DND-41 (cell line): ENCODE measurements at regions not wholly inside any gene's neighbourhood (a gene's known extent, or its start where the extent isn't known, plus 50 kb on each side); places are given as distances from the start of the nearest gene placed in this dataset.

ENCODE experiments used
- ATAC-seq: fragments of 200-7000 bp; cut with Tn5 transposase; 3 replicates; pipeline ENCODE4 v1.9.1; 2021; ENCODE audit warnings: low read depth; ENCODE audit not compliant: insufficient read depth
- DNase-seq: peaks from one replicate; pipeline ENCODE4 v3.0.0-alpha.2; 2020
- H2AFZ ChIP-seq: 2 replicates; pipeline ENCODE4 v1.6.0; 2012; ENCODE audit warnings: low read depth, low read length
- H3K27ac ChIP-seq: 2 replicates; pipeline ENCODE4 v1.5.1; 2012; ENCODE audit warnings: low read length, inconsistent platforms
- H3K27me3 ChIP-seq: fragments of 200-600 bp; sonication (generic); 2 replicates; pipeline ENCODE4 v1.6.0; 2012; ENCODE audit warnings: low read length, mild to moderate bottlenecking, inconsistent platforms; ENCODE audit not compliant: insufficient read depth, poor library complexity
- H3K36me3 ChIP-seq: 2 replicates; pipeline ENCODE4 v1.5.1; 2012; ENCODE audit warnings: low read length, inconsistent platforms; ENCODE audit not compliant: insufficient read depth
- H3K4me1 ChIP-seq: 2 replicates; pipeline ENCODE4 v1.5.1; 2012; ENCODE audit warnings: mild to moderate bottlenecking, low read length; ENCODE audit not compliant: insufficient read depth
- H3K4me2 ChIP-seq: 2 replicates; pipeline ENCODE4 v1.6.0; 2012; ENCODE audit warnings: mild to moderate bottlenecking, moderate library complexity, low read length, inconsistent platforms; ENCODE audit not compliant: insufficient read depth
- H3K4me3 ChIP-seq, 2 experiments: fragments of 200-600 bp in 1 of 2; shearing (Covaris generic) in 1 of 2; 2 replicates each; pipeline ENCODE4 v1.5.1; 2012 to 2016; ENCODE audit warnings: inconsistent platforms in 2 of 2, low read length in 2 of 2, mild to moderate bottlenecking in 2 of 2, low read depth in 1 of 2, moderate library complexity in 1 of 2
- H3K79me2 ChIP-seq: 2 replicates; pipeline ENCODE4 v1.6.0; 2012; ENCODE audit warnings: low read length, inconsistent platforms; ENCODE audit not compliant: insufficient read depth
- H3K9ac ChIP-seq: 2 replicates; pipeline ENCODE4 v1.6.0; 2012; ENCODE audit warnings: low read depth, mild to moderate bottlenecking, inconsistent platforms, low read length, moderate library complexity
- H3K9me3 ChIP-seq: 2 replicates; pipeline ENCODE4 v1.5.1; 2012; ENCODE audit warnings: low read length, moderate library complexity, mild to moderate bottlenecking, inconsistent platforms; ENCODE audit not compliant: insufficient read depth, severe bottlenecking
- H4K20me1 ChIP-seq: 2 replicates; pipeline ENCODE4 v1.6.0; 2012; ENCODE audit warnings: low read length; ENCODE audit not compliant: insufficient read depth
- CTCF ChIP-seq: IDR thresholded peaks from 2 replicates; pipeline ENCODE4 v1.5.1; 2012; ENCODE audit warnings: borderline replicate concordance, low read length, moderate library complexity, mild to moderate bottlenecking; ENCODE audit not compliant: poor library complexity, severe bottlenecking; ENCODE audit errors: extremely low read depth
- EZH2 ChIP-seq: IDR thresholded peaks from 3 replicates; pipeline ENCODE4 v1.6.1; 2012; ENCODE audit warnings: borderline replicate concordance, low read depth, mild to moderate bottlenecking, moderate library complexity, low read length, inconsistent platforms; ENCODE audit not compliant: severe bottlenecking

GRCh38 chr4:4808086-4808485, 51.4 kb upstream of the MSX1 start:
- H3K9me3 ChIP-seq, result peaks cover 5% of the 10 kb centered on the region
- H3K27me3 ChIP-seq, result no peaks in the 10 kb centered on the region
- no peak overlapping the region for H2AFZ ChIP-seq
- no peak for ATAC-seq
- H3K4me1 ChIP-seq, result no peaks in the 10 kb centered on the region
- TF ChIP-seq EZH2 (no peak), CTCF (no peak)
- H3K4me3 ChIP-seq, result no peak overlapping the region
- H3K36me3 ChIP-seq, result no peaks in the 10 kb centered on the region
- H4K20me1 ChIP-seq, result no peaks in the 10 kb centered on the region
- no peak overlapping the region for H3K4me2 ChIP-seq
- DNase-seq, result no peak
- H3K9ac ChIP-seq, result no peak overlapping the region
- no peaks in the 10 kb centered on the region for H3K79me2 ChIP-seq
- H3K27ac ChIP-seq, result no peak overlapping the region

DNA sequence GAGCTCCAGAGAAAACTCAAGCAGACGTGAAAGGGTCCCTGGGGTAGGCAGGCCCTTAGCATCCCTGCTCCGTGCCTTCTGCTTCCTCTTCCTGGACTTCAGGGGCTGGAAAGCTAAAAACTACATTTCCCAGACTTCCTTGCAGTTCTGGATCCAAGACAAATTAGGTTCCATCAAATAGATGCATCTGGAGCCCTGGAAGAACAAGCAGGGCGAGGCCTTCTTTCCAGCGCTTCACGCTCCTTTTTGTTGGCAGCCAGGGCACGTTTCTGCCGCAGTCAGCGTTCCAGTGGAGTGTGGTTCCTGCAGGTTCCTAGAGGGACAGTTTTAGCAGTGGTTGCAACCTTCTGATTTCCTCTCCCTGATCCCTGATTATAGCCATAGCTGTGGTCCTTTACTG, 53.6 kb upstream of the MSX1 start:
- H3K9me3 ChIP-seq, result peaks cover 5% of the 10 kb centered on the region
- H4K20me1 ChIP-seq, result no peaks in the 10 kb centered on the region
- H3K79me2 ChIP-seq, result no peaks in the 10 kb centered on the region
- H3K4me3 ChIP-seq, result no peak overlapping the region
- no peak overlapping the region for H3K27ac ChIP-seq
- no peak overlapping the region for H3K4me2 ChIP-seq
- ATAC-seq (no peak), DNase-seq (no peak)
- no peaks in the 10 kb centered on the region for H3K36me3 ChIP-seq
- no peak overlapping the region for H2AFZ ChIP-seq
- H3K4me1 ChIP-seq, result no peaks in the 10 kb centered on the region
- H3K27me3 ChIP-seq, result no peaks in the 10 kb centered on the region
- TF ChIP-seq EZH2 (no peak), CTCF (no peak)
- H3K9ac ChIP-seq, result no peak overlapping the region

GRCh38 chr4:4803912-4804296, 55.6 kb upstream of the MSX1 start:
- no peak overlapping the region for H3K4me2 ChIP-seq

More at GRCh38 chr4:4803912-4804296, 55.6 kb upstream of the MSX1 start:
- Histone ChIP-seq H3K27me3 (no peaks in the 10 kb centered on the region), H3K4me3 (no peak overlapping the region), H3K36me3 (no peaks in the 10 kb centered on the region), H4K20me1 (no peaks in the 10 kb centered on the region), H3K9ac (no peak overlapping the region), H3K79me2 (no peaks in the 10 kb centered on the region), H2AFZ (no peak overlapping the region), H3K27ac (no peak overlapping the region), H3K4me1 (no peaks in the 10 kb centered on the region), H3K9me3 (no peaks in the 10 kb centered on the region)
- ATAC-seq (no peak), DNase-seq (no peak)
- TF ChIP-seq CTCF, result no peak
